ENCODE measurements at regions not wholly inside any gene's neighbourhood (a gene's known extent, or its start where the extent isn't known, plus 50 kb on each side); places are given as distances from the start of the nearest gene placed in this dataset.

- no peak for TF ChIP-seq CTCF (IDR thresholded peaks at IDR 0.05; ENCODE audit: low read depth, low read length)
- no peaks in the 10 kb centered on the region for H3K36me3 ChIP-seq
- no peak for DNase-seq (ENCODE audit: low read depth in 1 of 2, low spot score in 1 of 2)
- H3K27ac ChIP-seq, result no peak overlapping the region
- no peaks in the 10 kb centered on the region for H3K27me3 ChIP-seq
- H3K4me3 ChIP-seq, result no peak overlapping the region
- peaks cover 3% of the 10 kb centered on the region for H3K4me1 ChIP-seq (ENCODE audit: low read depth)
- no peaks in the 10 kb centered on the region for H3K9me3 ChIP-seq (ENCODE audit: low read depth)
Measured at GRCh38 chr10:78207216-78207615, 173.6 kb downstream of the RPS24 start.

DNA sequence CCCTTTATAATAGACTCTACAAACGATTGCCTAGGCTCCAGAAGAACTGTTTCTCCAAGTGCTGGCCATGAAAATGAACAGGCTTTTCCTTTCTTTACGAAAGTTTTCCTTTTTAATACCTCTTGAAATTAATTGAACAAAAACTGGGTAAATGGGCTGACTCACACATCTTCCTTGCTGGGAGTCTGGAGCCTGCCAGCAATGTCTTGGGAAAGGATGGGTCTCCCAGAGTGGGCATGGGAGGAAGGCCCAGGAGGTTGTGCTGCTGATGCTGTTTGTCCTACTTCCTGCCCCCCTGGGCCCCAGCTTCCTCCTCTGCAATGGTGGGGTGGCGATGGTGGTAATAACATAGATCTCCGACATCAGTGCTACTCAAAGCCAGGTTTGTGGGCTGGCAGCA is 174.1 kb downstream of the RPS24 start:
- Histone ChIP-seq H3K36me3 (no peaks in the 10 kb centered on the region), H3K27ac (no peak overlapping the region), H3K4me3 (no peak overlapping the region), H3K4me1 (ENCODE audit: low read depth) (peaks cover 8% of the 10 kb centered on the region), H3K27me3 (no peaks in the 10 kb centered on the region), H3K9me3 (ENCODE audit: low read depth) (no peaks in the 10 kb centered on the region)
- DNase-seq (ENCODE audit: low read depth in 1 of 2, low spot score in 1 of 2), result no peak
- TF ChIP-seq CTCF (IDR thresholded peaks at IDR 0.05; ENCODE audit: low read depth, low read length), result no peak

DNA sequence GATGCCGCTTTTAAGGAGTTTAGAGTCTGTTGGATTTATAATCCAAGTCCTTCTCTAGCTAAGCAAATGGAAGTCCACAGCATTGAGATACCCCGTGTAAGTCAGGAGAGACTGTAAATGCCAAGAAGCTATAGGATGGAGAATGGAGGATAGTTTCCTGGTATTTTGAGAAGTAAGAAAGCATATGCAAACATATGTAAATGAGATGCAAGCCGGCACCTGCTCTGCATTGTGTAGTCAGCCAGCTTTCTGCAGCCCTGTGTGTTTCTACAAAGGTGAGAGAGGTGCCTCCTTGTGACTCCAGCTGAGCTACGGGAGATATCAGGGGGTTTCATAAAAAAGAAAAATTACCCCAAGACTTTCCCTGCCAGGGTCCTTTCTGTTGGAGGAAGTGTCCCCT is 176.3 kb downstream of the RPS24 start:
- Histone ChIP-seq H3K4me3 (no peak overlapping the region), H3K4me1 (ENCODE audit: low read depth) (peaks cover 15% of the 10 kb centered on the region), H3K27ac (no peak overlapping the region), H3K36me3 (no peaks in the 10 kb centered on the region), H3K9me3 (ENCODE audit: low read depth) (no peaks in the 10 kb centered on the region), H3K27me3 (no peaks in the 10 kb centered on the region)
- no peak for TF ChIP-seq CTCF (IDR thresholded peaks at IDR 0.05; ENCODE audit: low read depth, low read length)
- DNase-seq (ENCODE audit: low read depth in 1 of 2, low spot score in 1 of 2), result no peak

GRCh38 chr10:78210548-78210947 is 176.9 kb downstream of the RPS24 start:
- DNase-seq (ENCODE audit: low read depth in 1 of 2, low spot score in 1 of 2), result no peak
- no peak for TF ChIP-seq CTCF (IDR thresholded peaks at IDR 0.05; ENCODE audit: low read depth, low read length)
- no peak overlapping the region for H3K27ac ChIP-seq
- no peaks in the 10 kb centered on the region for H3K9me3 ChIP-seq (ENCODE audit: low read depth)
- no peaks in the 10 kb centered on the region for H3K36me3 ChIP-seq
- peaks cover 21% of the 10 kb centered on the region for H3K4me1 ChIP-seq (ENCODE audit: low read depth)
- no peak overlapping the region for H3K4me3 ChIP-seq
- H3K27me3 ChIP-seq, result no peaks in the 10 kb centered on the region

DNA sequence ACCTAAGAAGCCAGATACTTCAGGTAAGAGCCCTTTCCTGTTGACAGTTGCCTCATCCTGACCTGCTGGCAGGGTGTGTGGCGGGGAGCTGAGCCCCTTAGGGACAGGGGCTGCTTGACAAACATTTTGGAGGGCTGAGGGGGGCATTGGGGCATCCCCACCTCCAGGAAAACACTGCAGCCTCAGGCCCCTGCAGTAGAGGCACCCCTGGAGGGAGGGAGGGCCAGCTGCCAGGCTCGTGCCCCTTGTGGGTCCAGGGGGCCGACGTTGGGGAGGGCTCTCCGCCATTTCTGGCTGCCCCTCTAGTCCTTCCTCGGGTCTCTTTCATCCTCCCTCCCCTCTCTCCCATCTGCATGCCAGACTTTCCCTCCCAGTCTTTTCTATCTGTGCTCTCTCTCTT is 177.3 kb downstream of the RPS24 start:
- no peak for DNase-seq (ENCODE audit: low read depth in 1 of 2, low spot score in 1 of 2)
- H3K27ac ChIP-seq, result no peak overlapping the region

More for the DNA sequence above, 177.3 kb downstream of the RPS24 start:
- no peak for TF ChIP-seq CTCF (IDR thresholded peaks at IDR 0.05; ENCODE audit: low read depth, low read length)
- H3K4me3 ChIP-seq, result no peak overlapping the region
- no peaks in the 10 kb centered on the region for H3K9me3 ChIP-seq (ENCODE audit: low read depth)
- no peaks in the 10 kb centered on the region for H3K36me3 ChIP-seq
- H3K27me3 ChIP-seq, result no peaks in the 10 kb centered on the region
- H3K4me1 ChIP-seq (ENCODE audit: low read depth), result peaks cover 25% of the 10 kb centered on the region

All from cardiac muscle cell (in vitro differentiated cells and primary cell).